GM23338 (cell line): ENCODE measurements at regions not wholly inside any gene's neighbourhood (a gene's known extent, or its start where the extent isn't known, plus 50 kb on each side); places are given as distances from the start of the nearest gene placed in this dataset.

Experiments used
- ATAC-seq: fragments of 200-7000 bp; cut with Tn5 transposase; 3 replicates; pipeline ENCODE4 v1.9.1; 2020
- DNase-seq: peaks from one replicate; pipeline ENCODE4 v3.0.0-alpha.2; 2015; ENCODE audit warnings: low spot score
- H2AFZ ChIP-seq: fragments of 200-600 bp; sonication (generic); 2 replicates; pipeline ENCODE4 v1.8.0; 2016; ENCODE audit warnings: antibody characterized with exemption, mild to moderate bottlenecking, moderate library complexity
- H3F3A ChIP-seq: fragments of 200-600 bp; sonication (generic); replicated peaks from 2 replicates; pipeline ENCODE4 v1.8.0; 2017; ENCODE audit warnings: antibody characterized with exemption, mixed run types, low read depth
- H3K27ac ChIP-seq: fragments of 200-600 bp; sonication (generic); 2 replicates; pipeline ENCODE4 v1.6.1; 2016; ENCODE audit warnings: low read depth
- H3K27me3 ChIP-seq: fragments of 200-600 bp; sonication (generic); 2 replicates; pipeline ENCODE4 v1.8.0; 2016; ENCODE audit warnings: mild to moderate bottlenecking, mixed run types, moderate library complexity; ENCODE audit not compliant: insufficient read depth
- H3K36me3 ChIP-seq: fragments of 200-600 bp; sonication (generic); 2 replicates; pipeline ENCODE4 v1.8.0; 2016; ENCODE audit warnings: mild to moderate bottlenecking; ENCODE audit not compliant: insufficient read depth
- H3K4me1 ChIP-seq: fragments of 200-600 bp; sonication (generic); 2 replicates; pipeline ENCODE4 v1.8.0; 2016; ENCODE audit warnings: mild to moderate bottlenecking, moderate library complexity; ENCODE audit not compliant: insufficient read depth
- H3K4me2 ChIP-seq: fragments of 200-600 bp; sonication (generic); 2 replicates; pipeline ENCODE4 v1.7.1; 2017; ENCODE audit warnings: mixed run types
- H3K4me3 ChIP-seq: fragments of 200-600 bp; sonication (generic); 2 replicates; pipeline ENCODE4 v1.6.1; 2016; ENCODE audit warnings: mixed run types
- H3K79me2 ChIP-seq: fragments of 200-600 bp; sonication (generic); replicated peaks from 2 replicates; pipeline ENCODE4 v1.8.0; 2017; ENCODE audit warnings: mild to moderate bottlenecking; ENCODE audit not compliant: insufficient read depth
- H3K9me2 ChIP-seq: fragments of 200-600 bp; sonication (generic); 2 replicates; pipeline ENCODE4 v1.8.0; 2017; ENCODE audit not compliant: insufficient read depth
- H4K20me1 ChIP-seq: fragments of 200-600 bp; sonication (generic); replicated peaks from 2 replicates; pipeline ENCODE4 v1.8.0; 2017; ENCODE audit warnings: mild to moderate bottlenecking; ENCODE audit not compliant: insufficient read depth
- H3K27ac Mint-ChIP-seq: 2 replicates; pipeline ENCODE4 v1.8.0; 2020; ENCODE audit warnings: inconsistent platforms, mild to moderate bottlenecking, moderate library complexity, mixed read lengths
- H3K27me3 Mint-ChIP-seq: 3 replicates; pipeline ENCODE4 v1.8.0; 2022; ENCODE audit warnings: low read depth, mild to moderate bottlenecking, moderate library complexity, mixed read lengths, inconsistent platforms; ENCODE audit not compliant: insufficient read depth, poor library complexity
- H3K36me3 Mint-ChIP-seq: 3 replicates; pipeline ENCODE4 v1.8.0; 2021; ENCODE audit warnings: low read depth, mild to moderate bottlenecking, inconsistent platforms, moderate library complexity, mixed read lengths
- H3K4me1 Mint-ChIP-seq: 3 replicates; pipeline ENCODE4 v1.8.0; 2020; ENCODE audit warnings: mild to moderate bottlenecking, inconsistent platforms, mixed read lengths
- H3K4me3 Mint-ChIP-seq: 3 replicates; pipeline ENCODE4 v1.8.0; 2021; ENCODE audit warnings: moderate library complexity, mild to moderate bottlenecking, inconsistent platforms, mixed read lengths
- H3K9me3 Mint-ChIP-seq: 3 replicates; pipeline ENCODE4 v1.8.0; 2020; ENCODE audit warnings: moderate library complexity, mild to moderate bottlenecking, inconsistent platforms, mixed read lengths
- EZH2 ChIP-seq: fragments of 200-600 bp; sonication (generic); IDR thresholded peaks from one replicate; pipeline ENCODE4 v1.8.0; 2017; ENCODE audit warnings: antibody characterized with exemption, mild to moderate bottlenecking, low read depth; ENCODE audit not compliant: unreplicated experiment
- EZH2phosphoT487 ChIP-seq: fragments of 200-600 bp; sonication (generic); IDR thresholded peaks from one replicate; pipeline ENCODE4 v1.8.1; 2018; ENCODE audit warnings: antibody characterized with exemption; ENCODE audit not compliant: unreplicated experiment
- JUNB ChIP-seq: IDR thresholded peaks from one replicate; pipeline ENCODE4 v1.6.1; 2016; ENCODE audit warnings: antibody characterized with exemption; ENCODE audit not compliant: unreplicated experiment
- REST ChIP-seq: IDR thresholded peaks from one replicate; pipeline ENCODE4 v1.6.1; 2018; ENCODE audit warnings: antibody characterized with exemption; ENCODE audit not compliant: unreplicated experiment
- STAT1 ChIP-seq: IDR thresholded peaks from one replicate; pipeline ENCODE4 v1.6.1; 2016; ENCODE audit warnings: antibody characterized with exemption; ENCODE audit not compliant: unreplicated experiment
- ZNF462 ChIP-seq: fragments of 250-450 bp; sonication (Bioruptor Pico); IDR thresholded peaks from 2 replicates; pipeline ENCODE4 v1.5.0; 2020; ENCODE audit warnings: mild to moderate bottlenecking, moderate library complexity

GRCh38 chr11:31995032-31995431, 95.8 kb upstream of the RCN1 start (continued):
- TF ChIP-seq REST (no peak), ZNF462 (CRISPR knock-in tag) (no peak)

- H3K4me3 Mint-ChIP-seq: peak overlapping the region; percentile 65
- H3K27me3 ChIP-seq: peaks cover 14% of the 10 kb centered on the region
- peak overlapping the region; percentile 73 for H3K4me3 ChIP-seq
- no peaks in the 10 kb centered on the region; the same call in 2 of the 3 replicates for H3K4me1 Mint-ChIP-seq
- DNase-seq (peak; percentile 79), ATAC-seq (peak; percentile 98)
- no peaks in the 10 kb centered on the region for H3K79me2 ChIP-seq
- H3K9me3 Mint-ChIP-seq: no peaks in the 10 kb centered on the region
- H3K27ac Mint-ChIP-seq: no peak overlapping the region
- H3K27ac ChIP-seq: no peak overlapping the region
- H3K9me2 ChIP-seq: no peaks in the 10 kb centered on the region
- H4K20me1 ChIP-seq: no peaks in the 10 kb centered on the region
- H3F3A ChIP-seq: no peaks in the 10 kb centered on the region
- H3K4me2 ChIP-seq: peak overlapping the region; percentile 87
- H3K27me3 Mint-ChIP-seq: peaks cover 12% of the 10 kb centered on the region
- no peaks in the 10 kb centered on the region; the same call in 2 of the 3 replicates for H3K36me3 Mint-ChIP-seq
- H3K36me3 ChIP-seq: no peaks in the 10 kb centered on the region
- peak overlapping the region; percentile 99 for H2AFZ ChIP-seq
- no peaks in the 10 kb centered on the region for H3K4me1 ChIP-seq
- TF ChIP-seq STAT1: no peak
- no peak for TF ChIP-seq JUNB
- TF ChIP-seq EZH2phosphoT487: no peak
- TF ChIP-seq EZH2: peak; percentile 26
Observed at GRCh38 chr11:31987118-31988005, 103.5 kb upstream of the RCN1 start.
